Testis (tissue), 2 donors: ENCODE measurements at regions not wholly inside any gene's neighbourhood (a gene's known extent, or its start where the extent isn't known, plus 50 kb on each side); places are given as distances from the start of the nearest gene placed in this dataset.
"Not testable (repeated sequence)": the region's sequence is repeated elsewhere in the genome, so short reads cannot be mapped to it uniquely, and the experiment has no call there.

Experiments used
- POLR2A ChIP-seq: fragments of 450-650 bp; IDR thresholded peaks from one replicate; pipeline ENCODE4 v1.6.1; 2017; ENCODE audit warnings: antibody characterized with exemption, mild to moderate bottlenecking, moderate library complexity
- TF ChIP-seq, protein P1 (sequence below), 3 experiments: fragments of 450-650 bp in 2 of 3; fragments of 200-600 bp in 1 of 3; sonication (generic) in 1 of 3; IDR thresholded peaks; one replicate each; pipeline ENCODE4 v1.5.1; 2016 to 2019; ENCODE audit warnings: antibody characterized with exemption in 3 of 3, mild to moderate bottlenecking in 2 of 3, moderate library complexity in 1 of 3

GRCh38 chr9:13797701-13798100 is 516.2 kb downstream of the NFIB start:
- TF ChIP-seq, protein P1, sequence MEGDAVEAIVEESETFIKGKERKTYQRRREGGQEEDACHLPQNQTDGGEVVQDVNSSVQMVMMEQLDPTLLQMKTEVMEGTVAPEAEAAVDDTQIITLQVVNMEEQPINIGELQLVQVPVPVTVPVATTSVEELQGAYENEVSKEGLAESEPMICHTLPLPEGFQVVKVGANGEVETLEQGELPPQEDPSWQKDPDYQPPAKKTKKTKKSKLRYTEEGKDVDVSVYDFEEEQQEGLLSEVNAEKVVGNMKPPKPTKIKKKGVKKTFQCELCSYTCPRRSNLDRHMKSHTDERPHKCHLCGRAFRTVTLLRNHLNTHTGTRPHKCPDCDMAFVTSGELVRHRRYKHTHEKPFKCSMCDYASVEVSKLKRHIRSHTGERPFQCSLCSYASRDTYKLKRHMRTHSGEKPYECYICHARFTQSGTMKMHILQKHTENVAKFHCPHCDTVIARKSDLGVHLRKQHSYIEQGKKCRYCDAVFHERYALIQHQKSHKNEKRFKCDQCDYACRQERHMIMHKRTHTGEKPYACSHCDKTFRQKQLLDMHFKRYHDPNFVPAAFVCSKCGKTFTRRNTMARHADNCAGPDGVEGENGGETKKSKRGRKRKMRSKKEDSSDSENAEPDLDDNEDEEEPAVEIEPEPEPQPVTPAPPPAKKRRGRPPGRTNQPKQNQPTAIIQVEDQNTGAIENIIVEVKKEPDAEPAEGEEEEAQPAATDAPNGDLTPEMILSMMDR (IDR thresholded peaks at IDR 0.05) = not testable (repeated sequence)
- not testable (repeated sequence) for TF ChIP-seq POLR2A
